NCI-H2107 (cell line): ENCODE measurements at regions not wholly inside any gene's neighbourhood (a gene's known extent, or its start where the extent isn't known, plus 50 kb on each side); places are given as distances from the start of the nearest gene placed in this dataset.

Source experiments
- DNase-seq: peaks from one replicate; lab custom pipeline; 2025; lab: John Stamatoyannopoulos, UW

DNA sequence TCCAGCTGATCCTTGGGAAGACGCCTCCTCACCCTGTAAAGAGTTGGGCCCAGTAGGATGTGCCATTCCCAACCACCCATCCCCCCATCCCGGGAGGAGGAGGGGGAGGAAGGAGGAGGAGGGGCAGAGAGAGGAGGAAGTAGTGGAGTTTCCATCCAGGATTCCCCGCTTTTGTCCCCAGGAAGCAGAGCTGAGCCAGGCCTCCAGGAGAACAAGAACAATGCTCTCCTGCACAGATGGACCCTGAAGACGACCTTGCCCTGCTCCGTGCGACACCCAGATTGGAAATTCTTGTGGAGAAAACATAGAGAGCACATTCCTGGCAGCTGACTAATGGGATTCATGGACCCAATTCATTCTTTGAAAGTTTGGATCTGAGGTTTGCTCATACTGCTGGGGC is 132.3 kb upstream of the CRY1 start:
- DNase-seq = no peak

DNA sequence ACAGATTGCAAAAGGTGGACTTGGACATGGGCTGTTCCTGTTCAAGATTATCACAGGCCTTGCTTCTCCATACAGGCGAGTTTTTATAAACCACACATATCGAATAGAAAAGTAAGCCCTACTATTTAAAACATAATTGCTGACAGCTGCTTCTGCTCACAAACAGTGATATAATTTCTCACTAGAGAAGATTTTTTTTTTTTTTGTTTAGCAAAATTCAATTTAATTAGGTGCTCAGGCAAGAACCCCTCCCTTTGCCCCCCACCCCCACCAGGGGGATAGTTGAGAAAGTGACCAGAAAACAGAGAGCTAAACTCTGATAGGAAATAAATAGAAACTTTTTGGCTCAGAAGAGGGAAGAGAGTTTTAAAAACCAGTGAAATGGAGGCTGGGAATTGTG is 132.8 kb upstream of the CRY1 start:
- DNase-seq = no peak

DNA sequence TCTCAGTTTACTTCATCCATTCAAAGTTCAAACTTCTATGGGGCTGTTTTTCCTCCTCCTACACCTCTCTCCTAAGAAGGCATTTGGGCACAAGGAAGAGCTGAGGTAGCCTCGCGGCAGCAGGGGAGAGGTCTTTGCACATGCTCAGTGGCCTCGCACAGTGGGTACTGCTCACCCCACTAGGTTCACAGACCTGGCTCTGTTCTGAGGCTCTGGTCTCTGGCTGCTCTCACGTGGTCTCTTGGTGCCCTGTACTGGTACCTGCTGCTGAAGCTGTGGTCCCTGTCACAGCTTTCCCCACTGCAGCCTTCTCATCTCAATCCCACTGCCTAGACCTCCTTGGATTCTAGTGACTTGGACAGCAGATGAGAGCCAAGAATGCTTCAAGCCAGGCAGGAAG is 134.7 kb upstream of the CRY1 start:
- DNase-seq = no peak

DNA sequence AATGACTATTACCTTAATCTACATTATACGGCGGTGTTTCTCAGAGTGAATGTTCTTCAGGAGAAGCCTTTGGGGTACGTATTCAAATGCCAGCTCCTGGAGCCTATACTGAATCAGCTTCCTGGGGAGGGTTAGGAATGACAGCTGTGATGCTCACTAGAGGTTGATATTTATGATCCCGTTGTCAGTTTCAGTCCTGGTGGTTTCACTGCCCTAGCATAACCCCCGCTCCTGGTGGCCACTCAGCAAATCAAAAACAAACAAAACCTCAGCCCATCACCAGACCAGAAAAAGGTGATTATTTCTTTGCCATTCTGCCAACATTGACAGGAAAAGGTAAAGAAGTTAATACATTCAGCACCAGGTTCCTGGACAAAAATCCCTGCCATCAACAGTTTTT is 136.5 kb upstream of the CRY1 start:
- no peak for DNase-seq

DNA sequence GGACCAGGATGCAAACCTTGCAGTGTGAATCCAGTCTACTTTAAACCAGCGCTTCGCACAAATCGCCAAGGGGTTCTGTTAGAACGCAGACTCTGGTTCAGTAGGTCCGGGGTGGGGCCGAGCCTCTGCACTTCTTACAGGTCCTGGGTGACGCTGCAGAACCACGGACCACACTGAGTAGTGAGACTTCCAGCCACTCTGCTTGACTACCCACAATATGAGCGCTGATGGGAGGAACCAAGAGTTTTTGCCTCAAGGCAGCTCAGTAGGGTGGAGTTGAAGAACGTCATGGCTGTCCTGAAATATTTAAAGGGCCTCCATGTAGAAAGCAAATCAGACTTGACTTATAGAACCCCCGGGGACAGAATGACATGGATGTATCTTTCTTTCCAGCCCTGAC is 138.0 kb upstream of the CRY1 start:
- DNase-seq = no peak

DNA sequence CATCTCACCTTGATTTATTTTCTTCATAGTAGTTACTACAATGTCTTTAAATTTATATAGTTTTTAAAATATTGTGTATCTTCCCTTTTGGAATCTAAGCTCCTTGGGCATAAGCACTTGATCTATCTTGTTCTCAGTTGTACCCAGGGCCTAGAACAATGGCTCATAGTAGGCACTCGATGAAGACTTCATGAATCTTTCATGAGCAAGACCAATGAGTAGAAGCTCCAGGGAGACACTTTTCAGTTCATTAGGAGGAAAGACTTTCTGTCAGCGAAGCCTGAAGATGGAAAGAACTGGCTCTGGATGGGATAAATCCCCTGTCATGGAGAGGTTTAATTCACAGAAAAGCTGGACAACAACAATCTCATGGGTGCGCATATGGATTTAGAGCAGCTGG is 140.2 kb upstream of the CRY1 start:
- no peak for DNase-seq

DNA sequence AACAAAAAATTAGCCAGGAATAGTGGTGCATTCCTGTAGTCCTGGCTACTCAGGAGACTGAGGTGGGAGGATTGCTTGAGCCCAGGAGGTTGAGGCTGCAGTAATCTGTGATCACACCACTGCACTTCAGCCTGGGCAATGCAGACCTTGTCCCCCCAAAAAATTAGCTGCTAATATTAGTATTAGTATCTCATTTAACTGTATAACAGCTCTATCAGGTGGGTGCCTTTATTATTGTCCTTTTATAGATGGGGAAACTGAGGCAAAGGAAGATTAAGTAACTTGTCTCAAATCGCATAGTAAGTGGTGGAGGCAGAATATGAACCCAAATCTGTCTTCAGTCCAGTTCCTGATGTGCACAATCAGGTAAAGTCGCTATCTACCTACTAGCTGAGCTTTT is 142.3 kb upstream of the CRY1 start:
- DNase-seq = no peak

DNA sequence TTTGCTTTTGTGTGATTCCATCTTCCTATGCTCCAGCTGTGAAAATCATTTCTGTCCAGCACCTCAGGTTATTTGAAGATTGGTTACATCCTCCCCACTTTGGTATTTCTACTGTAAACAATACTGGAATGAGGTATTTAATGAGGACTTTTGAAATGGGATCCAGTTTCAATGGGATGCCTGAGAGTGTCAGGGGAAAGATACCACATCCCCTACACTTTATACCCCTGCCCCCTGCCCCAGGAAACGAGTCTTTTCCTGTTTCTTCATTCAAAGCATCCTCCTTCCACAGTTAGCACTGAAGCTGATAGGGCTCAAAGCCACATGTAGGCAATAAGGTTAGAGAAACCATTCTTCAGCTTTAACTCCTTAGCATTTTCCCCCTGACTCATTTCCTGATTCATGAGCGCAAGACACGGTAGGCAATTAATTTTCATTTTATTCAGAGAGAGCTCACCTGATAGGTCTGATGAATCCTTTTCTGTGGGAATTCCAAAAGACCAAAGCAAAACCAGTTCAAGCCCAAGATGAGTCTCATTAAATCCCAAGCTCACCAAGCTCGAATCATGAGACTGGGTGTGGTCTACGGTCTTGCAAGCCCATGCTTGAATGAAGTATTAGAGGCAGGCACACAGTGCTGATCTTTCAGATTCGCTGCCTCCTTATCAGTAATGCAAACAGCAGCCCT is 143.6 kb upstream of the CRY1 start:
- no peak for DNase-seq

DNA sequence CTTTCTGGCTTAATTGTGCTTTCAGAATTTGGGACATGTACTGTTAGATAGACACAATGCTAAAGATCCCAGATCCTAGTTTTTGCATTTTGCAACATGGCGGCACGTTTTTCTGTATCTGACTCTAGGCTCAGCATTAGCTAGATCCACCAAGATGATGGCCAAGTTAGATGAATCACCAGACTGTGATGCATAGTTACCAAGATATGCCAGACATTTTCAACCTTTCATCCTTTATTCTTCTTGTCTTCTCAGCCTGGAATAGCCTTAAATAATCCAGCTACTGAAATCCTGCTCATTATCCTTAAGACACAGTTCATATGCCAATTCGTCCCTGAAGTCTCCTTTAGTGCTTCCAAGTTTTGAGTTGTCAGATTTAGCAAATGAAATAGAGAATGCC is 144.9 kb upstream of the CRY1 start:
- DNase-seq = no peak

DNA sequence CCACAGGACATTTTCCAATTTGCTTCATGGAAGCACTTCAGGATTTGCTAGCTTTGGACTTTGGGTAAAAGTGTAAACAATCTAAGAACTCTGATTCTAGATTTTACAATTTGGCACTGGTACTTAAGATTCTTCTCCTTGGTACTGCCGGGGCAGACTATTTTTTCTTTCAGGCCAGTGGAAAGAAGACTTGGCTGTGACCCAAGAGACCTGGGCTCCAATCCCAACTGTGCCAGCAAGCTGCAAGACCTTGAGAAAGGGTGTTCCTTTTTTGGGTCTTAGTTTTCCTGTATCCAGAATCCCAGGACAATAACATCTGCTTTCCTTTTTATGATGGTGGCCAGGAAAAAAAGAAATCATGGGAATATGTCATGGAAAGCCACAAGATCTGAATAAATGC is 148.1 kb upstream of the CRY1 start:
- no peak for DNase-seq

DNA sequence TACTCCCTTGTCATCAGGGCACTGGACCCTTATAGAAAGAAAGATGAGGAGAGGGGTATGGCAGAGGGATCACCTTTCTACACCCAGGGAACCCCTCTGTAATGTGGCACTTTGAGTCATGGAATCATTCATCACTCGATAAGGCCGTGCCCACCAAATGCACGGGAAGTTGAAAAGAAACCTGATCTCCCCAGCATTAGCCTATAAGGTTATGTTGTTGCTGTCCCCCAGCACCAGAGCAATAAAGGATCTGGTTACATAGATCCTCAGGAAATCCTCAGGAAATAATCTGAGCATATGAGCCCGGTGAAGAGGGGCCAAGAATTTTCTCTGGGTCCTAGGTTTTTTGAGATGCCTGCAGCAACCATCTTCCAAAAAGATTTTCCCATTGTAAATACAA is 148.8 kb upstream of the CRY1 start:
- no peak for DNase-seq

DNA sequence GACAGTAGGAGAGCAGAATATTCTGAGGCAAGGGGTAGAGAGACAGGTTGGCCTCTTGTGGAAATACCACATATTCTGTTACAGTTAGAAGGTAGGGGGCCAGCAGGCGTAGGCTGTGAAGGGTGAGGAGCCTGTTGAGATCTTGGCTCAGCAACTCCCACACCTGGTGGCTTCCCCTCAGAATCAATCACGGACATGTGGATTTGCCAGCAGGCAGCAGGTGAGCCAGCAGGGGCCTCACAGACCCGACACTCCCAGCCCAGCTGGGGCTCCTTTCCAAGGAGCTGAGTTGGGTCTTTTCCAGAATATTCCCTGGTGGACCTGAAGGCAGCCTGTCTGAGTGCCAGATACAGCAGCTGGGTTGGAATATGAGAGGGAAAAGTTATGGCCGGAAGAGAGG is 150.0 kb upstream of the CRY1 start:
- no peak for DNase-seq

DNA sequence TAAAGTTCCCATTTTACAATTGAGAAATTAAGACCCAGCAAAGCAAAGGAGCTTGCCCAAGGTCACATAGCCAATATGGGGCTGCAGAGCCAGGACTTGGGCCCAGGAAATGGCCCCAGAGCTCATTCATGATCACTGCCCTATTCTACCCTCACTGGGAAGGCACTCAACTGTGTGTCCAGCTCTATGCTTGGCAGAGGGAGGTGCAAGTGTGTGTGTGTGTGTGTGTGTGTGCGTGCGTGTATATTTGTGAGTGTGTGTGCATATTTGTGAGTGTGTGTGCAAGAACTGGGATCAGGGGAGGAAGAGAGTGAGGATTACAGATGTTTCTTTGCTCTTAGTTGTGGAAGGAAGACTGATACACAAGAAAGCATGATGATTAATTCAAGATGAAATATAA is 151.2 kb upstream of the CRY1 start:
- no peak for DNase-seq

DNA sequence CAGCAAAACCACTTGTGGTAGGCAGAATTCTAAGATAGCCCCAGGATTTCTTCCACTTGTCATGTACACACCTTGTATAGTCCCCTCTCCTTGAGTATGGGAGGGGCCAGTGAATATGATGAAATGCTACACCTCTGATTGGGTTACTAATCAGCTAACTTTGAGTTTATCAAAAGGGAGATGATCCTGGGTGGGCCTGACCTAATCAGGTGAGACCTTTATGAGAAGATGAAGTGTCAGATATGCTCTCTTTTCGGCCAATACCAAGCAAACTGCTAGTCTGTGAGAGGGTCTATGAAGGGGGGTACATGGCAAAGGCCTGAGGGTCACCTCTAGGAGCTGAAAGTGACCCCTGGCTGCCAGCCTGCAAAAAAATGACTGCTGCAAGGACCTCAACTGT is 154.3 kb upstream of the CRY1 start:
- DNase-seq = no peak

DNA sequence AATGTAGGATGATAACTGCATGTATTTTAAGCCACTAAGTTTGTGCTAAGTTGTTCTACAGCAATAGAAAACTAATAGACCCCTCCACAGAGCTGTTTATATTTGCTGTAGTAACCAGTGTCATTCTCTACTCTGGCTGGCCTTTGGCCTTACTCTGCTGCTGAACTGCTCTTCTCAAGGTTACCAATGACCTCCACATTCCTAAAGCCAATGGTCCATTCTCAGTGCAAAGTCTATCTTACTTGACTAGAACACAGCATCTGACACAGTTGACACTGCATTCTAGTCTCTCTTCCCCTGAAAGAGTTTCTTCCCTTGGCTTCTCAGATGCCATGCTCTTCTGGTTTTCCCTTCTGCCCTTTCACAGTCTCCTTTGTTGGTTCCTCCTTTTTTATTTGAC is 154.8 kb upstream of the CRY1 start:
- no peak for DNase-seq

DNA sequence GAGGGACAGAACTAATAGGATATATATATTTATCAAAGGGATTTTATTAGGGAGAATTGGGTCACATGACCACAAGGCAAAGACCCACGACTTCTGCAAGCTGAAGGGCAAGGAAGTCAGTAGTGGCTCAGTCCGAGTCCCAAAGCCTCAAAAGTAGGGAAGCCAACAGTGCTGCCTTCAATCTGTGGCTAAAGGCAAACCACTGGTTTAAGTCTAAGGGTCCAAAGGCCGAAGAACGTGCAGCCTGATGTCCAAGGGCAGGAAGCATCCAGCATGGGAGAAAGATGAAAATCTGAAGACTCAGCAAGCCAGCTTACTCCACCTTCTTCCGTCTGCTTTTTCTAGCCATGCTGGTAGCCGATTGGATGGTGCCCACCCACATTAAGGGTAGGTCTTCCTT is 157.9 kb upstream of the CRY1 start:
- no peak for DNase-seq

DNA sequence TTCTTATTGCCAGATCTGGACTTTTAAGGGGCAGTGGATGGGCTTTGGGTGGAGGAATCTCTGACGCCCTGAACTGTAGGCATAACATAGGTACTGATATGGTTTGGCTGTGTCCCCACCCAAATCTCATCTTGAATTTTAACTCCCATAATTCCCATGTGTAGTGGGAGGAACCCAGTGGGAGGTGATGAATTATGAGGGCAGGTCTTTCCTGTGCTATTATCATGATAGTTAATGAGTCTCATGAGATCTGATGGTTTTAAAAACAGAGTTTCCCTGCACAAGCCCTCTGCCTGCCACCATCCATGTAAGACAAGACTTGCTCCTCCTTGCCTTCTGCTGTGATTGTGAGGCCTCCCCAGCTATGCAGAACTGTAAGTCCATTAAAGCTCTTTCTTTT is 160.0 kb upstream of the CRY1 start:
- no peak for DNase-seq

DNA sequence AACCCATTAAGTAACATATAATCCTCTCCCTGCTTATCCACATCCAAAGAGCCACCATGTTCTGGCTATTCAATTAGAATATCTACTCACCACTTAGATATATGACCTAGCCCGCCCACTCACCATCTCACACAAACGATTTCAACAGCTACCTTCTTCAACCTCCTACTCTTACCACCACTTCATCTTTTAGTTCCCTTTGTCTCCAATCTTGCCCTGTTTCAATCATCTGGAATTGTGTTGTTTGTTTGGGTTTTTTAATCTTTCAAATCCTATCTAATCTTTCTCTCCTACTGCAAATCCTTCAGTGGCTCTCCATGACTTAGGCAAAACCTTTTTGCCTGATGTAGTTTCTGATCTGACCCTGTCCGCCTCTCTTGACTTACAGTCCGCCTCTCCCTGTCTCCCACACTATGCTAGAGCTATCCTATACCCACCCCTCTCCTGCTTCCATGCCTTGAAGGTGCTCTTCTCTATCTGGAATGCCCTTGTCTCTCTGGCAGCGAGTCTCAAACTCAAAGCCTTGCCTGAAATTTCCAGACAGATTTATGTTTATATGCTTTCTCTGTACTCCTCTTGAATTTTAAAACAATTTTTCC is 161.0 kb upstream of the CRY1 start:
- no peak for DNase-seq

DNA sequence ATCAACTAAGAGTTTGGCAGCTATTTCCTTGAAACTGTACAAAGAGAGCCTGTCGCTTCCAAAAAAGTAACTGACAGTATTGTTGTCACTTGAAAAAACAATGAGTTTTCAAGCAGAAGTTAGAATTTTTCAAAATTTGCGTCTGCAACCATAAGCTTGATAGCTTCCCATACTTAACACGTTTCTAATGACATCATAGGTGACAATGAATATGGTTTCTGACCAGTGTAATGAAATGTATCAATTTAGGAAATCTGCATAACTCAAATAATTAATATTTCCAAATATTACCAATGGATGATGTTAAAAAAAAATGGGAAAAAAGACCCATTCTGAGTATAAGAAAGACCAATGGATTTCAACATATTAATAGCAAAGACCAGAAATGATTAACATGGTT is 165.4 kb upstream of the CRY1 start:
- DNase-seq = no peak

DNA sequence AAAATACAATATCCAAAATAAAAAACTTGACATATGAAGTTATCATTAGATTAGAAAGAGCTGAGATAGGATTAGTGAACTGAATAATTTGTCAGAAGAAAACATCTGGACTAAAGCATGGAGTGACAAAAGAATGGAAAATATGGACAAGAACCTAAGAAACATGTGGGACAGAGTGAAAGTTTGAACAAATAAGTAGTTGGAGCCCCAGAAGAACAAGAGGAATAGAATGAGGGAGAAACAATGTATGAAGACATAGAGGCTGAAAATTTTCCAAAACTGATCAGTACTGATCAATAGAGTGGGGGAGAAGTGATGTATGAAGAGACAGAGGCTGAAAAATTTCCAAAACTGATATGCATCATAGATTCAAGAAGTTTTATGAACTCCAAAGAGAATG is 170.6 kb upstream of the CRY1 start:
- no peak for DNase-seq

DNA sequence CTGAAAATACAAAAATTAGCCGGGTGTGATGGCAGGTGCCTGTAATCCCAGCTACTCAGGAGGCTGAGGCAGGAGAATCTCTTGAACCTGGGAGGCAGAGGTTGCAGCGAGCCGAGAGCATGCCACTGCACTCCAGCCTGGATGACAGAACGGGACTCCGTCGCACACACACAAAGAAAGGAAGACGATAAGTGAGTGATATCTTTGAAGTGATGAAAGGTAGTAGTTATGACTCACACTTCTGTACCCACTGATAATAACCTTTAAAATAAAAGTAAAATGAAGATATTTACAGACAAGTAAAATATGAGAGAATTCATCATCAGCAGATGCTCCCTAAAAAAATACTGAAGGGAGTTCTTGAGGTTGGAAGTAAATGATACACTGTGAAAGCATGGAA is 171.3 kb upstream of the CRY1 start:
- no peak for DNase-seq

DNA sequence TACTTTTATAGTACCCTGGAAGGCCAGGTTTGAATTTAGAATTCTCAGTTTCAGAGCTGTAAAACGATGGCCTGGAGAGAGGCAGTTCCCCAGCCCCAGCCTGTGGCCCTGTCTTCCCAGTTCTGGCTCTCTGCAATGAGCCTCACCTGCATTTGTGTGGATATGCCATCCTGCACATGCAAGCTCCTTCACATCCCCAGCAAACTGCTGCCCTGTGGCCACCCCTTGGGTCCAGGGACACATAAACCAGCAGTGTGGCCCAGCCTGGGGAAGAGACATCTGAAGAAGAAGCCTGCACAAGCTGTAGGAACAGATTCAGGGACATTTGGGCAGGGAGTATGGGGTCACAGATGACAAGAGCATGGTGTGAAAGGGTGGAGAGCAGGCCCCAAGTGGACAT is 174.3 kb upstream of the CRY1 start:
- DNase-seq = no peak

DNA sequence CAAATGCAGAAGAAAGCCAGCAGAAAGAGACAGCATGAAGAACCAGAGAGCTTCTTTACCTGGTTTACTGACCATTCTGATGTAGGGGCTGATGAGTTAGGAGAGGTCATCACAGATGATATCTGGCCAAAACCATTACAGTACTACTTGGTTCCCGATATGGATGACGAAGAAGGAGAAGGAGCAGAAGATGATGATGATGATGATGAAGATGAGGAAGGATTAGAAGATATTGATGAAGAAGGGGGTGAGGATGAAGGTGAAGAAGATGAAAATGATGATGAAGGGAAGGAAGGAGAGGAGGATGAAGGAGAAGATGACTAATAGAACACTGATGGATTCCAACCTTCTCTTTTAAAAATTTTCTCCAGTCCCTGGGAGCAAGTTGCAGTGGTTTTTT is 178.2 kb upstream of the CRY1 start:
- DNase-seq = no peak

DNA sequence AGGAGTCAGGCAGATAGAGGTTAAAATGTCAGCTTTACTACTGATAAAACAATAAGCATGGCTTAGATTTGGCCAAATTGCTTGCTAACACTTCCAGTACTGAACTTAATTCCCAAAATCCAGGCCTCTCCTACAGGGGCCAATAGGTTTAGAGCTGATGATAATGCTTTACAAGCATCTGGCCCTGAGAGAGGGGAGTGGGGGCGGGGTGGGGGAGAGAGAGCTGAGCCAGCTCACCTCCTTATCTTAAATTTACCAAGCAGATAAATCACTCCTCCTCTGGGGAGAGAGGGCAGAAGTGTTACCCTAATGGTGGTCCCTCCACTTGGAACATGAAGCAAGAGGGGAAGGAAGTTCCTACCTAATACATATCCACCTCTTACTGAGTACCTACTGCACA is 182.2 kb upstream of the CRY1 start:
- no peak for DNase-seq

DNA sequence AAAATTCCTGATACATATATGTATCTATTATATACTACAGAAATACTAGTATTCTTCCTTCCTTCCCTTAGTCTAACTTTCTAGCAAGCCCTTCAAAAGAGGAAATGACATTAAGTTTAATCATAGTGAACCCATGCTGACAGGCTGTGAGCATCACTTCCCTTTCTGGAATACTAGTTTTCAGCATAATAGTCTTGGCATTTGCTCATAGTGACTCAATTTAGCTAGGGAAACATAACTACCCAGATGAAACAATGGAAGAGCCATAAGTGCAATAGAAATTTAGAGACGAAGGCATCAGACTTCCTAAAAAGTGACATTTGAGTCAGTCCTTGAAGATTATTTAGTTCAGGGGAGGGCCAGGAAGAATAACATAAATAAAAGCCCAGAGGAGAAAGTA is 184.5 kb upstream of the CRY1 start:
- no peak for DNase-seq
